ENCODE measurements at regions not wholly inside any gene's neighbourhood (a gene's known extent, or its start where the extent isn't known, plus 50 kb on each side); places are given as distances from the start of the nearest gene placed in this dataset.

DNA sequence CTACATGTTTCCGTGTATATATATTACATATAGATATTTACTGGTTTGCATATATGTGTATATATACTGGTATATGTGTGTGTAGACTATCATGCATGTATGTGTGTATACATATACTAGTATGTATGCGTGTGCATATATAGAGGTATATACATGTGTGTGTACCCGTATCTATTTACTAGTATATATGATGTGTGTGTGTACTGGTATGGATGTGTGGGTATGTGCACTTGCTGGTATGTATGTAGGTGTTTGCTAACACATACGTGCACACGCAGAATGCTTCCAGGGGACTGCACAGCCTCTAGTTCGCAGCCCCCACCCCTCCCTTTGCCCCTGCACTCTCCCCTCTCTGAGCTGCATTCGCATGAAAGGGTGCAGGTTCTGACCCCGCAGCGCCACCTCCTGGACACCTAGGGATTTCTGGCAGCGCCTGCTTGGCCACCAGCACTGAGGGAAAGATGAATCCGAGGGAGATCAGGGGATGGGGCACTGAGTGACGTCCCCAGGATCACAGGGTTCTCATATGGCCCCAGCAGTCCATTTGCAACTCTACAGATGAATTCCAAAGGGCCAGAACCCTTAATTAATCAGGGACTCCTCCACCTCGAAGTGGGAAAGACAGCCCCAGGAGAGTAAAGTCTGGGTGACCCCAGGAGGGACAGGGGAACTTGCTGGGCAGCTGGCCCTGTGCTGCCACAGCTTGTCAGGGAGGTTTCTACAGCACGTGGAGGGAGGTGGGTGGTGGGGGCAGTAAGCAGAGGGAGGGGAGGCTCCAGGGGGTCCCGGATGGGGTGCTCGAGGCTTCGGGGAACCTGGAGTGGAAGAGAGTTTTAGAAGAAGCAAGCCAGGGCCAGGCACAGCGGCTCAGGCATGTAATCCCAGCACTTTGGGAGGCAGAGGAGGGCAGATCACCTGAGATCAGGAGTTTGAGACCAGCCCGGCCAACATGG, 66.8 kb upstream of the ASAP2 start:
- no peak overlapping the region for H3K4me3 ChIP-seq (ENCODE audit: low read depth, low read length)
- DNase-seq (ENCODE audit: low read depth), result no peak
- TF ChIP-seq, protein P1, sequence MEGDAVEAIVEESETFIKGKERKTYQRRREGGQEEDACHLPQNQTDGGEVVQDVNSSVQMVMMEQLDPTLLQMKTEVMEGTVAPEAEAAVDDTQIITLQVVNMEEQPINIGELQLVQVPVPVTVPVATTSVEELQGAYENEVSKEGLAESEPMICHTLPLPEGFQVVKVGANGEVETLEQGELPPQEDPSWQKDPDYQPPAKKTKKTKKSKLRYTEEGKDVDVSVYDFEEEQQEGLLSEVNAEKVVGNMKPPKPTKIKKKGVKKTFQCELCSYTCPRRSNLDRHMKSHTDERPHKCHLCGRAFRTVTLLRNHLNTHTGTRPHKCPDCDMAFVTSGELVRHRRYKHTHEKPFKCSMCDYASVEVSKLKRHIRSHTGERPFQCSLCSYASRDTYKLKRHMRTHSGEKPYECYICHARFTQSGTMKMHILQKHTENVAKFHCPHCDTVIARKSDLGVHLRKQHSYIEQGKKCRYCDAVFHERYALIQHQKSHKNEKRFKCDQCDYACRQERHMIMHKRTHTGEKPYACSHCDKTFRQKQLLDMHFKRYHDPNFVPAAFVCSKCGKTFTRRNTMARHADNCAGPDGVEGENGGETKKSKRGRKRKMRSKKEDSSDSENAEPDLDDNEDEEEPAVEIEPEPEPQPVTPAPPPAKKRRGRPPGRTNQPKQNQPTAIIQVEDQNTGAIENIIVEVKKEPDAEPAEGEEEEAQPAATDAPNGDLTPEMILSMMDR (IDR thresholded peaks at IDR 0.05; ENCODE audit: control insufficient read depth, extremely low read depth, insufficient read depth), result peak; percentile 82

GRCh38 chr2:9137379-9138150, 69.0 kb upstream of the ASAP2 start:
- no peak for DNase-seq (ENCODE audit: low read depth)
- no peak overlapping the region for H3K4me3 ChIP-seq (ENCODE audit: low read depth, low read length)
- TF ChIP-seq, protein P1 (IDR thresholded peaks at IDR 0.05; ENCODE audit: control insufficient read depth, extremely low read depth, insufficient read depth), result no peak

DNA sequence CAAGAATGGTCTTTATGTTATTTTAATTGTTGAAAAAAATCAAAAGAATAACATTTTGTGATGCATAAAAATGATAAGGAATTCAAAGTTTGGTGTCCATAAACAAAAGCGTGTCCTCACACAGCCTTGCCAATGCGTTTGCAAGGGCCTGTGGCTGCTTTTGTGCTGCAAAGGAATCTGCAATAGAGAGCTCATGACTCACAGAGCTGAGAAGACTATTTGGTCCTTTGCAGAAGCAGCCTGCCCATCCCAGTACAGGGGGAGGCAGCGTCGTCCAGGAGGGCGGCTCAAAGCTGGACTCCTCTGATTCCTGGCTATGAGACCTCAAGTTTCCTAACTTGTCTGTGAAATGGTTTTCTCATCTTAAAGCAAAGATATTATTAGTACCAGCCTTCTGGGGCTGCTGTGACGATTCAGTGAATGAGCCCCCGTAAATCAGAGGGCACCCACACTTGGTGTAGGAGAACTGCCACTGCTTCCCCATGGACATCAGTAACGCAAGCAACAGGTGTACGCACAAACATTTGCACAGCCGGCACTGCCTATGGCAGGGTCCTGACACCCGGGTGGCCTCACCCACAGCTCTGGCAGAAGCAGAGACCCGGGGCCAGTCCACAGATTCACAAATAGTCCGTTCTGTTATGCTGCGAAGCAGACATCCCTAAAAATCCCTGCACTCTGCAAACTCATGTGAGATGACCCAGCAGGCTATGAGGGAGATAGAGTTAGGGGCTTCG, 70.6 kb upstream of the ASAP2 start:
- H3K4me3 ChIP-seq (ENCODE audit: low read depth, low read length), result no peak overlapping the region
- TF ChIP-seq, protein P1 (IDR thresholded peaks at IDR 0.05; ENCODE audit: control insufficient read depth, extremely low read depth, insufficient read depth), result no peak
- no peak for DNase-seq (ENCODE audit: low read depth)

GRCh38 chr2:9127316-9127715, 79.3 kb upstream of the ASAP2 start:
- no peak for DNase-seq (ENCODE audit: low read depth)
- TF ChIP-seq, protein P1 (IDR thresholded peaks at IDR 0.05; ENCODE audit: control insufficient read depth, extremely low read depth, insufficient read depth), result no peak

GRCh38 chr2:9126540-9126939, 80.1 kb upstream of the ASAP2 start:
- TF ChIP-seq, protein P1 (IDR thresholded peaks at IDR 0.05; ENCODE audit: control insufficient read depth, extremely low read depth, insufficient read depth), result no peak
- no peak for DNase-seq (ENCODE audit: low read depth)
- no peak overlapping the region for H3K4me3 ChIP-seq (ENCODE audit: low read depth, low read length)

More at GRCh38 chr2:9127316-9127715, 79.3 kb upstream of the ASAP2 start:
- no peak overlapping the region for H3K4me3 ChIP-seq (ENCODE audit: low read depth, low read length)

DNA sequence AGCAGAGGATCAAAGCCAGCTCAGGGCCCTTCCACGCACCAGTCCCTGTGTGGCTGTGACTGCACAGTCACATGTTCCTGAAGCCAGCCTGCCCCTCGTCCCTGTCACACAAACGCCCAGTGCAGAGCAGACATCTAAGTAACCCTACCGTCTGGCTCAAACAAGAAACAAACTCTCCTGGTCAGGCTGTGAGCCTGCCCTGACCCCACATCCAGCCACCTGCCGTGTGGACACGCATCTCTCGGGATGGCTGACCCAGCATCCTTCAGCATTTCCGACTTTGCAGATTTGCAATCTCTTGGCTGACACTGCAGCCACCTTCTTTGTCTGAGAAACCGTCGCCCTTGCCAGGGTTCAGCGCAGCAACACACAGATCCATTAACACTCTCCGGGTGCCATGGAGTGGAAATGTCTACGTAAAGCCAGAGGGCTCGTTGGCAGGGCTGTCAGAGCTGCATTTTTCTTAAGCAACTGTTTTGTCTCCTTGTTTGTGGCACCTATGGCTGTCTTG, 82.3 kb upstream of the ASAP2 start:
- no peak overlapping the region for H3K4me3 ChIP-seq (ENCODE audit: low read depth, low read length)

More for the DNA sequence above, 82.3 kb upstream of the ASAP2 start:
- DNase-seq (ENCODE audit: low read depth), result no peak
- TF ChIP-seq, protein P1 (IDR thresholded peaks at IDR 0.05; ENCODE audit: control insufficient read depth, extremely low read depth, insufficient read depth), result no peak

Measured in LNCaP clone FGC (cell line).